HepG2 (cell line): ENCODE measurements at regions not wholly inside any gene's neighbourhood (a gene's known extent, or its start where the extent isn't known, plus 50 kb on each side); places are given as distances from the start of the nearest gene placed in this dataset.

ENCODE experiments used
- ATAC-seq: fragments of 200-7000 bp; cut with Tn5 transposase; 3 replicates; pipeline ENCODE4 v1.9.1; 2020; ENCODE audit warnings: mild to moderate bottlenecking, moderate library complexity
- BruUV-seq: library from RNA; stranded (reverse); fragments of 400-500 nt; replicated peaks from 2 replicates; lab custom pipeline; 2021; lab: Mats Ljungman, UMichigan
- CTCF ChIA-PET: fragments of 300-600 bp; formaldehyde crosslinking; extraction: SDS; loops from one replicate; lab custom pipeline; 2021; ENCODE audit warnings: low total read pairs, inconsistent platforms, low intra/inter-chr PET ratio; lab: Yijun Ruan, JAX
- POLR2A ChIA-PET: fragments of 350-600 bp; sonication (Branson Sonifier 250); formaldehyde crosslinking; loops from one replicate; lab custom pipeline; 2020; ENCODE audit warnings: antibody characterized with exemption, inconsistent platforms; lab: Yijun Ruan, JAX
- DNase-seq: peaks from one replicate; pipeline ENCODE4 v3.0.0-alpha.2; 2015; ENCODE audit warnings: low spot score
- FAIRE-seq: peaks from 3 replicates; lab custom pipeline; 2011; peaks lifted over from hg19 to GRCh38; lab: Jason Lieb, UNC
- H2AFZ ChIP-seq: one replicate; pipeline ENCODE4 v1.6.1; 2011; ENCODE audit warnings: low read length, inconsistent platforms
- H3K27ac ChIP-seq: fragments of 300-600 bp; 3 replicates; pipeline ENCODE4 v1.8.0; 2011; ENCODE audit warnings: mixed run types, mild to moderate bottlenecking, mixed read lengths, low read length, inconsistent platforms; ENCODE audit not compliant: insufficient read depth; ENCODE audit errors: extremely low read length
- H3K27me3 ChIP-seq, 2 experiments: fragments of 200-600 bp in 1 of 2; 2 replicates in 1 of 2; 3 replicates in 1 of 2; pipeline versions ENCODE4 v1.6.0 to v1.8.0; 2011; ENCODE audit warnings: low read length in 2 of 2, mild to moderate bottlenecking in 2 of 2, moderate library complexity in 2 of 2, inconsistent platforms in 1 of 2; ENCODE audit not compliant: insufficient read depth in 2 of 2, control insufficient read depth in 1 of 2
- H3K36me3 ChIP-seq, 2 experiments: fragments of 200-600 bp in 1 of 2; replicated peaks in 1 of 2; 2 replicates in 1 of 2; 3 replicates in 1 of 2; pipeline versions ENCODE4 v1.5.1 to v1.8.0; 2011; ENCODE audit warnings: low read length in 2 of 2, inconsistent platforms in 1 of 2; ENCODE audit not compliant: insufficient read depth in 2 of 2, control insufficient read depth in 1 of 2
- H3K4me1 ChIP-seq: 2 replicates; pipeline ENCODE4 v1.5.1; 2012; ENCODE audit warnings: low read length, inconsistent platforms; ENCODE audit not compliant: insufficient read depth
- H3K4me2 ChIP-seq: 2 replicates; pipeline ENCODE4 v1.6.0; 2011; ENCODE audit warnings: low read depth, low read length, inconsistent platforms
- H3K4me3 ChIP-seq, 3 experiments: fragments of 200-600 bp in 1 of 3; sonication (generic), shearing (Covaris generic) in 1 of 3; replicated peaks in 1 of 3; 2 replicates each; pipeline ENCODE4 v1.5.1; 2011 to 2016; ENCODE audit warnings: low read length in 3 of 3, inconsistent platforms in 2 of 3, low read depth in 2 of 3, mild to moderate bottlenecking in 2 of 3, control low read depth in 1 of 3, mixed read lengths in 1 of 3; ENCODE audit not compliant: insufficient read depth in 1 of 3
- H3K79me2 ChIP-seq: one replicate; pipeline ENCODE4 v1.6.1; 2011; ENCODE audit warnings: low read length, inconsistent platforms; ENCODE audit not compliant: insufficient read depth
- H3K9ac ChIP-seq: 2 replicates; pipeline ENCODE4 v1.6.0; 2011; ENCODE audit warnings: mild to moderate bottlenecking, low read depth, low read length, inconsistent platforms; ENCODE audit not compliant: insufficient read depth
- H3K9me3 ChIP-seq: 2 replicates; pipeline ENCODE4 v1.5.1; 2012; ENCODE audit warnings: mild to moderate bottlenecking, low read length
- H4K20me1 ChIP-seq: 2 replicates; pipeline ENCODE4 v1.6.0; 2011; ENCODE audit warnings: inconsistent platforms, mild to moderate bottlenecking, low read length, moderate library complexity; ENCODE audit not compliant: insufficient read depth
- AGO1 ChIP-seq: fragments of 200-400 bp; formaldehyde crosslinking; IDR thresholded peaks from 2 replicates; pipeline ENCODE4 v1.6.1; 2017; ENCODE audit warnings: mild to moderate bottlenecking, low read depth, low read length, moderate library complexity; ENCODE audit not compliant: poor library complexity, severe bottlenecking
- CREM ChIP-seq, 2 experiments: sonication (generic) in 1 of 2; formaldehyde crosslinking in 1 of 2; IDR thresholded peaks; 2 replicates each; pipeline versions ENCODE4 v1.4.0 to v1.6.1; 2016 to 2020; ENCODE audit warnings: antibody characterized with exemption in 1 of 2, mild to moderate bottlenecking in 1 of 2, missing genetic modification reagents in 1 of 2
- EZH2 ChIP-seq: conservative IDR thresholded peaks from 2 replicates; pipeline ENCODE4 v1.6.1; 2012; ENCODE audit warnings: mild to moderate bottlenecking, low read depth, low read length, moderate library complexity
- HDAC1 ChIP-seq: sonication (generic); formaldehyde crosslinking; IDR thresholded peaks from 2 replicates; pipeline ENCODE4 v1.5.1; 2020; ENCODE audit warnings: mild to moderate bottlenecking, missing genetic modification reagents
- HNRNPK ChIP-seq: fragments of 200-400 bp; formaldehyde crosslinking; IDR thresholded peaks from 2 replicates; pipeline ENCODE4 v1.6.1; 2018; ENCODE audit warnings: low read length, low read depth, moderate library complexity, mild to moderate bottlenecking; ENCODE audit not compliant: poor library complexity, severe bottlenecking
- SMARCC2 ChIP-seq: fragments of 450-650 bp; IDR thresholded peaks from 2 replicates; pipeline ENCODE4 v1.6.1; 2017; ENCODE audit warnings: antibody characterized with exemption, mild to moderate bottlenecking
- TEAD3 ChIP-seq: optimal IDR thresholded peaks from 2 replicates; pipeline ENCODE3; 2016; ENCODE audit warnings: borderline replicate concordance
- ZBTB1 ChIP-seq: sonication (generic); formaldehyde crosslinking; IDR thresholded peaks from 2 replicates; pipeline ENCODE4 v1.4.0; 2020; ENCODE audit warnings: missing genetic modification reagents, borderline replicate concordance
- ZC3H4 ChIP-seq: sonication (generic); formaldehyde crosslinking; IDR thresholded peaks from 2 replicates; pipeline ENCODE4 v1.4.0; 2020; ENCODE audit warnings: missing genetic modification reagents, borderline replicate concordance
- ZIK1 ChIP-seq: sonication (generic); formaldehyde crosslinking; IDR thresholded peaks from 2 replicates; pipeline ENCODE4 v1.5.0; 2020; ENCODE audit warnings: mild to moderate bottlenecking, low read depth, missing genetic modification reagents, borderline replicate concordance
- ZNF274 ChIP-seq: sonication (generic); formaldehyde crosslinking; IDR thresholded peaks from 2 replicates; pipeline ENCODE4 v1.5.1; 2020; ENCODE audit warnings: mild to moderate bottlenecking, missing genetic modification reagents
- ZNF331 ChIP-seq: sonication (generic); formaldehyde crosslinking; IDR thresholded peaks from 2 replicates; pipeline ENCODE4 v1.4.0; 2020; ENCODE audit warnings: missing genetic modification reagents
- ZNF350 ChIP-seq: sonication (generic); formaldehyde crosslinking; IDR thresholded peaks from 2 replicates; pipeline ENCODE4 v1.4.0; 2020; ENCODE audit warnings: mild to moderate bottlenecking, low read depth, missing genetic modification reagents, borderline replicate concordance
- ZNF501 ChIP-seq: sonication (generic); formaldehyde crosslinking; IDR thresholded peaks from 2 replicates; pipeline ENCODE4 v1.5.1; 2020; ENCODE audit warnings: mild to moderate bottlenecking, moderate library complexity, missing genetic modification reagents
- ZNF775 ChIP-seq: sonication (generic); formaldehyde crosslinking; IDR thresholded peaks from 2 replicates; pipeline ENCODE4 v1.4.0; 2020; ENCODE audit warnings: missing genetic modification reagents, mild to moderate bottlenecking, moderate library complexity, borderline replicate concordance
- WGBS: methylation state at CpG from one replicate; pipeline ENCODE4 v1.1.6; 2017; ENCODE audit warnings: low lambda C conversion rate; 5-methylcytosine and 5-hydroxymethylcytosine counted together
- in situ Hi-C: cut with HindIII; loops from 2 replicates; pipeline ENCODE4 v1.10.0; 2017; ENCODE audit warnings: low pct_unique_long_range_greater_than_20kb; ENCODE audit not compliant: extremely low pct_ligation_motif_present
- intact Hi-C: fragments of 100-400 bp; cut with micrococcal nuclease; formaldehyde crosslinking; loops from one replicate; pipeline ENCODE4 v1.10.0; 2022; ENCODE audit not compliant: unreplicated experiment
- TF ChIP-seq, protein P1 (sequence below), 2 experiments: sonication (generic) in 1 of 2; formaldehyde crosslinking in 1 of 2; IDR thresholded peaks; 2 replicates each; pipeline versions ENCODE4 v1.4.0 to v1.6.1; 2018 to 2020; ENCODE audit warnings: missing genetic modification reagents in 2 of 2, borderline replicate concordance in 1 of 2, low read depth in 1 of 2, mild to moderate bottlenecking in 1 of 2, missing biosample characterization in 1 of 2
- TF ChIP-seq, protein P2 (sequence below): sonication (generic); formaldehyde crosslinking; IDR thresholded peaks from 2 replicates; pipeline ENCODE4 v1.8.1; 2023; ENCODE audit warnings: mild to moderate bottlenecking, missing genetic modification reagents, borderline replicate concordance
- TF ChIP-seq, protein P3 (sequence below): sonication (generic); formaldehyde crosslinking; IDR thresholded peaks from 2 replicates; pipeline ENCODE4 v1.4.0; 2020; ENCODE audit warnings: missing genetic modification reagents

DNA sequence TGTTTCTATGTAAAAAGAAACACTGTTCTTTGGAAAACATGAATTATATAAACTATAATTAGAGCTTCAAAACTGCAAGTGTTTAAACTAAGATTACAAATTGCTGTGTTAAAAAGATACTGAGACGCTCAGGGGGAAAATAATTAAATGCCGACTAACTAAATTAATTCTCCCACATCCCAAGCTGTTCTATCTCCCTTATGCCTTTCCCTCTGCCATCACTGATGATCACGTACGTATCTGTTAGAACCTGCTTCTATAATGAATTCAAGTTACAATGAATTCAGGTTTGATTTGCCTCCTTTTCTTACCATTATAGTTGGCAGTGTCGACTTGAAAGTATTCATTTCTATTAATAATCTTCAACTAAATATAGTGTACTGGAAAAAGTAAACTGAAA lies 349.9 kb upstream of the CDH6 start:
- in situ Hi-C loops: no loop called here
- POLR2A ChIA-PET: no interaction called here
- ATAC-seq: no peak

DNA sequence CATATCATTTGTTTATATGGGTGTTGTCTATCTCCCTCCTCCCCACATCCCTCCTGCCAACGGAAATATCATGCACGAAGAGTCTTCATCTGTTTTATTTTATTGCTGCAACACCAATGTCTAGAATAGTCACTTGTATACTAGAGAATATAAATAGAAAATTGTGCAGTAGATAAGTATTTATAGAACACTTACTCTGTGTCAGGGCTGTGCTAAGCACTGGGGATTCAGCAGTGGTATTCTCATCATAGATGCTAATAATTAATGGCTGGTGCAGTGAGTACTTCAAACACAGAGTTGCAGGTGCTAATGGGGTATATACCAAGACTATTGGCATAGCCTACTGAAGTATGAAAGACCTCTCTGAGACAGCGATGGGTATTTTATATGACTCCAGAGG lies 353.5 kb upstream of the CDH6 start:
- intact Hi-C loops: no loop called here
- FAIRE-seq: no peak
- POLR2A ChIA-PET: no interaction called here

More for the DNA sequence above, 349.9 kb upstream of the CDH6 start:
- FAIRE-seq (no peak), DNase-seq (no peak)
- Histone ChIP-seq H3K79me2 (no peaks in the 10 kb centered on the region), H3K27ac (no peak overlapping the region), H4K20me1 (no peaks in the 10 kb centered on the region), H2AFZ (no peak overlapping the region), H3K4me1 (no peaks in the 10 kb centered on the region), H3K27me3 (no peaks in the 10 kb centered on the region), H3K9ac (no peak overlapping the region), H3K36me3 (no peaks in the 10 kb centered on the region), H3K9me3 (no peaks in the 10 kb centered on the region), H3K4me3 (no peak overlapping the region), H3K4me2 (no peak overlapping the region)
- TF ChIP-seq ZBTB1 (CRISPR knock-in tag) (no peak), ZNF274 (no peak), ZNF350 (CRISPR knock-in tag) (no peak), ZIK1 (no peak)
- WGBS: 1% methylated on average over 5 of the region's 5 CpGs
- no TSS peak for BruUV-seq
- intact Hi-C loops: no loop called here
- CTCF ChIA-PET: no interaction called here

More for the DNA sequence above, 353.5 kb upstream of the CDH6 start:
- H3K79me2 ChIP-seq: no peaks in the 10 kb centered on the region
- H3K9ac ChIP-seq: no peak overlapping the region
- ATAC-seq (no peak), DNase-seq (no peak)
- no peak overlapping the region for H3K27ac ChIP-seq
- H3K4me3 ChIP-seq: no peak overlapping the region
- no peak overlapping the region for H3K4me2 ChIP-seq
- H3K27me3 ChIP-seq: no peaks in the 10 kb centered on the region
- no peaks in the 10 kb centered on the region for H3K9me3 ChIP-seq
- H3K4me1 ChIP-seq: no peaks in the 10 kb centered on the region
- no peaks in the 10 kb centered on the region for H4K20me1 ChIP-seq
- H2AFZ ChIP-seq: no peak overlapping the region
- in situ Hi-C loops: no loop called here
- 15% methylated on average over 3 of the region's 3 CpGs for WGBS
- H3K36me3 ChIP-seq: no peaks in the 10 kb centered on the region
- TF ChIP-seq HDAC1 (CRISPR knock-in tag): no peak
- TF ChIP-seq SMARCC2: no peak
- no peak for TF ChIP-seq HNRNPK
- TF ChIP-seq ZC3H4 (CRISPR knock-in tag): no peak
- no peak for TF ChIP-seq ZNF775
- TF ChIP-seq ZNF501 (CRISPR knock-in tag): no peak
- no peak for TF ChIP-seq EZH2
- no peak for TF ChIP-seq AGO1
- TF ChIP-seq, protein P1, sequence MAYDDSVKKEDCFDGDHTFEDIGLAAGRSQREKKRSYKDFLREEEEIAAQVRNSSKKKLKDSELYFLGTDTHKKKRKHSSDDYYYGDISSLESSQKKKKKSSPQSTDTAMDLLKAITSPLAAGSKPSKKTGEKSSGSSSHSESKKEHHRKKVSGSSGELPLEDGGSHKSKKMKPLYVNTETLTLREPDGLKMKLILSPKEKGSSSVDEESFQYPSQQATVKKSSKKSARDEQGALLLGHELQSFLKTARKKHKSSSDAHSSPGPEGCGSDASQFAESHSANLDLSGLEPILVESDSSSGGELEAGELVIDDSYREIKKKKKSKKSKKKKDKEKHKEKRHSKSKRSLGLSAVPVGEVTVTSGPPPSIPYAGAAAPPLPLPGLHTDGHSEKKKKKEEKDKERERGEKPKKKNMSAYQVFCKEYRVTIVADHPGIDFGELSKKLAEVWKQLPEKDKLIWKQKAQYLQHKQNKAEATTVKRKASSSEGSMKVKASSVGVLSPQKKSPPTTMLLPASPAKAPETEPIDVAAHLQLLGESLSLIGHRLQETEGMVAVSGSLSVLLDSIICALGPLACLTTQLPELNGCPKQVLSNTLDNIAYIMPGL (CRISPR knock-in tag; IDR thresholded peaks at IDR 0.05; ENCODE audit: borderline replicate concordance in 1 of 2, low read depth in 1 of 2): no peak
- TF ChIP-seq TEAD3 (CRISPR knock-in tag): no peak
- TF ChIP-seq, protein P2, sequence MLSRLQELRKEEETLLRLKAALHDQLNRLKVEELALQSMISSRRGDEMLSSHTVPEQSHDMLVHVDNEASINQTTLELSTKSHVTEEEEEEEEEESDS (CRISPR knock-in tag): no peak
- TF ChIP-seq, protein P3, sequence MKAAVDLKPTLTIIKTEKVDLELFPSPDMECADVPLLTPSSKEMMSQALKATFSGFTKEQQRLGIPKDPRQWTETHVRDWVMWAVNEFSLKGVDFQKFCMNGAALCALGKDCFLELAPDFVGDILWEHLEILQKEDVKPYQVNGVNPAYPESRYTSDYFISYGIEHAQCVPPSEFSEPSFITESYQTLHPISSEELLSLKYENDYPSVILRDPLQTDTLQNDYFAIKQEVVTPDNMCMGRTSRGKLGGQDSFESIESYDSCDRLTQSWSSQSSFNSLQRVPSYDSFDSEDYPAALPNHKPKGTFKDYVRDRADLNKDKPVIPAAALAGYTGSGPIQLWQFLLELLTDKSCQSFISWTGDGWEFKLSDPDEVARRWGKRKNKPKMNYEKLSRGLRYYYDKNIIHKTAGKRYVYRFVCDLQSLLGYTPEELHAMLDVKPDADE (CRISPR knock-in tag): no peak
- no peak for TF ChIP-seq ZNF331 (CRISPR knock-in tag)
- no peak for TF ChIP-seq CREM (IDR thresholded peaks at IDR 0.05)
- TF ChIP-seq CREM (CRISPR knock-in tag; IDR thresholded peaks at IDR 0.05): no peak
- BruUV-seq: no TSS peak
- CTCF ChIA-PET: no interaction called here
